ENCODE measurements at regions not wholly inside any gene's neighbourhood (a gene's known extent, or its start where the extent isn't known, plus 50 kb on each side); places are given as distances from the start of the nearest gene placed in this dataset.

- no peak for TF ChIP-seq POLR2A (IDR thresholded peaks at IDR 0.05; ENCODE audit: low read depth, low read length)
- TF ChIP-seq TAF1 (IDR thresholded peaks at IDR 0.05; ENCODE audit: borderline replicate concordance, low read depth, low read length), result no peak
- no peak for TF ChIP-seq POLR2AphosphoS5 (IDR thresholded peaks at IDR 0.05; ENCODE audit: low read depth, low read length)
Observed at GRCh38 chr7:89966067-89966664, 188.1 kb upstream of the STEAP1 start.

Measured in GM12892 (cell line).